BE2C (cell line): ENCODE measurements at regions not wholly inside any gene's neighbourhood (a gene's known extent, or its start where the extent isn't known, plus 50 kb on each side); places are given as distances from the start of the nearest gene placed in this dataset.
A peak's percentile ranks its signal among the peaks of the same experiment; 100 is the strongest.

ENCODE experiments used
- DNase-seq: peaks from one replicate; pipeline ENCODE4 v3.0.0-alpha.2; 2020
- H3K27me3 ChIP-seq: fragments of 250-450 bp; sonication (Bioruptor Pico); 2 replicates; pipeline ENCODE4 v1.5.1; 2020; ENCODE audit warnings: mild to moderate bottlenecking
- H3K36me3 ChIP-seq: fragments of 250-450 bp; sonication (Bioruptor Pico); 2 replicates; pipeline ENCODE4 v1.5.1; 2020; ENCODE audit warnings: mild to moderate bottlenecking
- H3K4me1 ChIP-seq: fragments of 250-450 bp; sonication (Bioruptor Pico); 2 replicates; pipeline ENCODE4 v1.5.1; 2020
- H3K4me3 ChIP-seq: 2 replicates; pipeline ENCODE4 v1.5.1; 2011; ENCODE audit warnings: low read depth, low read length
- H3K9me3 ChIP-seq: fragments of 250-450 bp; sonication (Bioruptor Pico); 2 replicates; pipeline ENCODE4 v1.5.1; 2020
- CTCF ChIP-seq: IDR thresholded peaks from 2 replicates; pipeline ENCODE4 v1.5.1; 2012; ENCODE audit warnings: mild to moderate bottlenecking, low read depth, low read length

GRCh38 chr5:112112346-112112745 lies 306.7 kb downstream of the EPB41L4A start:
- TF ChIP-seq CTCF, result no peak
- no peak overlapping the region for H3K4me3 ChIP-seq
- H3K27me3 ChIP-seq, result no peaks in the 10 kb centered on the region
- H3K36me3 ChIP-seq, result no peaks in the 10 kb centered on the region
- H3K9me3 ChIP-seq, result no peaks in the 10 kb centered on the region
- peaks cover 7% of the 10 kb centered on the region; the same call in 1 of the 2 replicates for H3K4me1 ChIP-seq
- DNase-seq, result no peak

- DNase-seq, result peak; percentile 57
- H3K27me3 ChIP-seq, result no peaks in the 10 kb centered on the region
- no peaks in the 10 kb centered on the region for H3K36me3 ChIP-seq
- H3K9me3 ChIP-seq, result no peaks in the 10 kb centered on the region
- H3K4me3 ChIP-seq, result no peak overlapping the region
- H3K4me1 ChIP-seq, result peaks cover 7% of the 10 kb centered on the region; the same call in 1 of the 2 replicates
- TF ChIP-seq CTCF, result no peak
These were observed 309.6 kb downstream of the EPB41L4A start for GRCh38 chr5:112109331-112110007.

GRCh38 chr5:112106878-112107277 lies 312.2 kb downstream of the EPB41L4A start:
- no peak for DNase-seq
- H3K4me1 ChIP-seq, result peaks cover 7% of the 10 kb centered on the region; the same call in 1 of the 2 replicates

GRCh38 chr5:112097768-112098167 lies 321.3 kb downstream of the EPB41L4A start:
- Histone ChIP-seq H3K36me3 (no peaks in the 10 kb centered on the region), H3K4me3 (no peak overlapping the region), H3K4me1 (no peaks in the 10 kb centered on the region), H3K9me3 (no peaks in the 10 kb centered on the region), H3K27me3 (no peaks in the 10 kb centered on the region)
- no peak for DNase-seq
- TF ChIP-seq CTCF, result no peak

More at GRCh38 chr5:112106878-112107277, 312.2 kb downstream of the EPB41L4A start:
- no peak for TF ChIP-seq CTCF
- Histone ChIP-seq H3K36me3 (no peaks in the 10 kb centered on the region), H3K27me3 (no peaks in the 10 kb centered on the region), H3K4me3 (no peak overlapping the region), H3K9me3 (no peaks in the 10 kb centered on the region)

- Histone ChIP-seq H3K4me3 (no peak overlapping the region), H3K27me3 (no peaks in the 10 kb centered on the region), H3K4me1 (no peaks in the 10 kb centered on the region), H3K9me3 (no peaks in the 10 kb centered on the region), H3K36me3 (no peaks in the 10 kb centered on the region)
- no peak for TF ChIP-seq CTCF
- DNase-seq, result no peak
These were observed 330.2 kb upstream of the NREP start for GRCh38 chr5:112087222-112087621.

GRCh38 chr5:112086740-112087139 lies 329.7 kb upstream of the NREP start:
- Histone ChIP-seq H3K4me1 (no peaks in the 10 kb centered on the region), H3K4me3 (no peak overlapping the region), H3K27me3 (no peaks in the 10 kb centered on the region), H3K9me3 (no peaks in the 10 kb centered on the region), H3K36me3 (no peaks in the 10 kb centered on the region)
- no peak for DNase-seq
- TF ChIP-seq CTCF, result no peak
